GM13977 (cell line): ENCODE measurements at regions not wholly inside any gene's neighbourhood (a gene's known extent, or its start where the extent isn't known, plus 50 kb on each side); places are given as distances from the start of the nearest gene placed in this dataset.

Experiments
- DNase-seq: peaks from one replicate; pipeline ENCODE4 v3.0.0; 2012; ENCODE audit warnings: low spot score
- CTCF ChIP-seq: IDR thresholded peaks from 2 replicates; pipeline ENCODE4 v1.5.1; 2012; ENCODE audit warnings: mild to moderate bottlenecking, control low read depth; ENCODE audit not compliant: insufficient read depth; ENCODE audit errors: extremely low read depth, missing control alignments
- in situ Hi-C: fragments of 300-500 bp; cut with MboI; formaldehyde crosslinking; loops from one replicate; pipeline ENCODE4 v1.12.0; 2022; ENCODE audit warnings: low sequenced_read_pairs, low pct_unique_long_range_greater_than_20kb, mixed read lengths, inconsistent platforms; ENCODE audit not compliant: unreplicated experiment

DNA sequence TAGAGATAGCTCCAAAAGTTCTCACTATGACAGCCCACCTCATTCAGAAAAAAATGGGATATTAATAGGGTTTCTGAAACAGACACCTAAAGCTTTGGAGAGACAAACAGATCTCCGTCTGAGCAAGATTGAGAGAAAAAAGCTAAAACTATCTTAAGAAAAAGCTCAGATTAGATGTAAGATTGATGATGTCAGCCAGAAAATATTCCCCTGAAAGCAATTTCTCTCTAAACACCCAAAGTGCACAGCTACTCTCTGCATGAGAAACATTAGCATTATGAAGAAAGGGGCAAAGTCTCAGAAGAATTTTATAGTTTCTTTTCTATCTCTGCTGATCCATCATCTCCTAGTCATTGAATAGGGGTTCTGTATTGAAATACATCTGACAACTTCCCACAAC is 148.9 kb downstream of the ZNF737 start:
- no peak for DNase-seq
- in situ Hi-C loops, result no loop called here
- no peak for TF ChIP-seq CTCF

DNA sequence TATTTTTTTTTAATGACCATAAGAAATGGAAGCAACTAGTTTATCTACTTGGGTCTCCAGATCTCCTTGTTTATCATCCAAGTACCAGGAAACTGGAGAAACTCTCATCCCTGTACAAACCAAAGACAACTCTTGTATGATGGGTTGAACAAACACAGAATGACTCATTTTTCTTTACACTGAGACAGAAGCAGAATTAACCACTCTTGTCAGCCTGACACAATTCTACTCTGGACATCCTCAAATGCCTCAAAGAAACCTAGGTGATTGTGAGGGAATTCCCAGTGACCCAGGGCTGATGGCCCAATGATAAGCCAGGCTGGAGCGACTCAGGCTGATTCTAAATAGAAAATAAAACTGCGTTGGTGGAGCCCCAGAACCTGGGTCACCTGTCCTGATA is 151.5 kb downstream of the ZNF737 start:
- DNase-seq, result no peak
- TF ChIP-seq CTCF, result no peak
- in situ Hi-C loops, result no loop called here

GRCh38 chr19:20413705-20414104 is 151.9 kb downstream of the ZNF737 start:
- no peak for TF ChIP-seq CTCF
- no peak for DNase-seq
- in situ Hi-C loops, result no loop called here

DNA sequence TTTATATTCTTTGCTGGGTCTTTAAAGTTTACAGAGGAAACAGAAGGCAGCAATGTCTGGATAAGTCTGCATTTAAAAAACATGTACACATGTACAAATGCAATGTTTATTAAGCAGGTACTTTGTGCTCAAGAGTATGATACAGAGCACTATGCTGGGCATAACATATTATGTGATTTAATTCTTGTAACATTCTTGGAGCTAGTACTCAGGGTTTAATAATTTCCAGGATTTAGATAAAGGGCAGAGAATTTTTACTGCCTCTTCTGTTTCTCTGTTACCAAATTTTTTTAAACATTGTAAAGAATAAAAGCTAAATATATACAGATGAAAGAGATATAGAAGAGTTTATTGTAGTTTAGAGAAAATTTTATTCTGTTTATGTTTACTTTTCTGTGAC is 152.7 kb downstream of the ZNF737 start:
- no peak for DNase-seq
- TF ChIP-seq CTCF, result no peak
- in situ Hi-C loops, result no loop called here

GRCh38 chr19:20397292-20397691 is 168.3 kb downstream of the ZNF737 start:
- no peak for DNase-seq
- in situ Hi-C loops, result no loop called here
- no peak for TF ChIP-seq CTCF

DNA sequence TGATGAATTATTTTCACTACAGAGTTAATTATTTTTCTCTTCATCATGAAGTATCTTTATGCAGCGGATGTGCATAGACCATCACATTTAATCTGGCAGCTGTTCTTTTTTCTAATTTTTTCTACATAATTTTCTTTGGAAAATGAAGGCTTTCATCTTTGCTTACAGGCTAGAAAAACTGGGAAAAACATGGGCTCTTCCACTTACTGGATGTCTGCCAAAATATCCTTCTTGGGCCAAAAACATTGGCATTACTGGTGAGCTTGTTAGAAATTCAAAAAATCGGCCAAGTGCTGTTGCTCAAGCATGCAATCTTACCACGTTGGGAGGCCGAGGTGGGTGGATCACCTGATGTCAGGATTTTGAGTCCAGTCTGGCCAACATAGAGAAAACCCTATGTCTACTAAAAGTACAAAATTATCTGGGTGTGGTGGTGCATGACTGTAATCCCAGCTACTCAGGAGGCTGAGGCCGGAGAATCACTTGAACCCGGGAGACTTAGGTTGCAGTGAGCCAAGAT is 176.8 kb downstream of the ZNF737 start:
- in situ Hi-C loops, result no loop called here
- DNase-seq, result no peak
- no peak for TF ChIP-seq CTCF

DNA sequence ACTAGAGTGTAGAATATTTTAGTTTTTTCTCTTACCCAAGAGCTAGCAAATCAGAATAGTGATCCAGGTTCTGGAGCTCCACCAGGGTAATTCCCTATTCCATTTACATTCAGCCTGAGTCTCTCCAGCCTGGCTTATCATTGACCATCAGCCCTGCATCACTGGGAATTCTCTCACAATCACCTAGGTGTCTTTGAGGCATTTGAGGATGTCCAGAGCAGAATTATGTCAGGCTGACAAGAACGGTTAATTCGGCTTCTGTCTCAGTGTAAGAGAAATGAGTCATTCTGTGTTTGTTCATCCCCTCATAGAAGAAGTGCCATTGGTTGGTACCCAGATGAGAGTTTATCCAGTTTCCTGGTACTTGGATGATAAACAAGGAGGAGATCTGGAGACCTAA is 180.5 kb downstream of the ZNF737 start:
- no peak for DNase-seq
- in situ Hi-C loops, result no loop called here
- TF ChIP-seq CTCF, result no peak
